ENCODE measurements at regions not wholly inside any gene's neighbourhood (a gene's known extent, or its start where the extent isn't known, plus 50 kb on each side); places are given as distances from the start of the nearest gene placed in this dataset.

- no peaks in the 10 kb centered on the region for H3K79me2 ChIP-seq (ENCODE audit: control insufficient read depth, insufficient read depth, low read length)
- FAIRE-seq (no peak), DNase-seq (ENCODE audit: extremely low read depth in 1 of 4, low spot score in 3 of 4) (no peak), ATAC-seq (no peak)
- H3K9ac ChIP-seq (ENCODE audit: insufficient read depth in 1 of 2, low read depth in 2 of 2, low read length in 2 of 2) = no peak overlapping the region
- H3K9me3 ChIP-seq (replicated peaks; ENCODE audit: control insufficient read depth, insufficient read depth, low read depth, low read length) = no peaks in the 10 kb centered on the region
- no peak overlapping the region for H3K27ac ChIP-seq (ENCODE audit: extremely low read depth, low read depth, low read length)
- intact Hi-C loops (cut with micrococcal nuclease) (no loop called here), in situ Hi-C loops (cut with MboI) (no loop called here)
- no peaks in the 10 kb centered on the region for H3K27me3 ChIP-seq (ENCODE audit: control insufficient read depth in 2 of 2, insufficient read depth in 2 of 2, low read length in 2 of 2)
- no peak overlapping the region for H3K4me3 ChIP-seq
- H3K4me2 ChIP-seq (ENCODE audit: insufficient read depth, low read length) = no peak overlapping the region
- H4K20me1 ChIP-seq (replicated peaks; ENCODE audit: control insufficient read depth, insufficient read depth, low read length) = no peaks in the 10 kb centered on the region
- no peaks in the 10 kb centered on the region for H3K9me1 ChIP-seq (ENCODE audit: control insufficient read depth, insufficient read depth, low read length)
- H3K36me3 ChIP-seq (ENCODE audit: control insufficient read depth, insufficient read depth, low read length) = no peaks in the 10 kb centered on the region
- CTCF ChIA-PET (ENCODE audit: low intra/inter-chr PET ratio) = no interaction called here
- no TSS peak for BruUV-seq (replicated peaks)
- peaks cover 0 to 2% of the 10 kb centered on the region in 2 experiments; a peak in 1 of 5 replicates for H3K4me1 ChIP-seq (replicated peaks in 1 of 2; ENCODE audit: control insufficient read depth in 2 of 2, insufficient read depth in 2 of 2, low read length in 2 of 2)
- no peak overlapping the region for H2AFZ ChIP-seq (ENCODE audit: low read depth, low read length)
- 11% methylated on average over 1 of the region's 1 CpG for WGBS (ENCODE audit: insufficient coverage, low coverage, missing lambda C conversion rate)
- TF ChIP-seq KHSRP (IDR thresholded peaks at IDR 0.05) (no peak), NR1H2 (CRISPR knock-in tag; IDR thresholded peaks at IDR 0.05) (no peak), ZNF518B (CRISPR knock-in tag; IDR thresholded peaks at IDR 0.05) (no peak), PHF20 (IDR thresholded peaks at IDR 0.05; ENCODE audit: partially characterized antibody) (no peak), SPI1 (IDR thresholded peaks at IDR 0.05; ENCODE audit: borderline replicate concordance, low read depth, low read length) (no peak), CHD4 (IDR thresholded peaks at IDR 0.05; ENCODE audit: insufficient read depth, insufficient replicate concordance, low read depth, low read length, poor library complexity, severe bottlenecking) (no peak), ZNF253 (CRISPR knock-in tag; conservative IDR thresholded peaks at IDR 0.05) (no peak), MAX (CRISPR knock-in tag; IDR thresholded peaks at IDR 0.05) (no peak)
- POLR2A ChIA-PET = interaction anchor here (0.6 kb wide), 1 partner anchor 12 kb away, joined by 4 read pairs; no protein-coding TSS in a partner anchor
Observed at GRCh38 chr5:82544004-82544403, 265.9 kb upstream of the RPS23 start.
